ENCODE measurements at regions not wholly inside any gene's neighbourhood (a gene's known extent, or its start where the extent isn't known, plus 50 kb on each side); places are given as distances from the start of the nearest gene placed in this dataset.
A peak's percentile ranks its signal among the peaks of the same experiment; 100 is the strongest.

DNA sequence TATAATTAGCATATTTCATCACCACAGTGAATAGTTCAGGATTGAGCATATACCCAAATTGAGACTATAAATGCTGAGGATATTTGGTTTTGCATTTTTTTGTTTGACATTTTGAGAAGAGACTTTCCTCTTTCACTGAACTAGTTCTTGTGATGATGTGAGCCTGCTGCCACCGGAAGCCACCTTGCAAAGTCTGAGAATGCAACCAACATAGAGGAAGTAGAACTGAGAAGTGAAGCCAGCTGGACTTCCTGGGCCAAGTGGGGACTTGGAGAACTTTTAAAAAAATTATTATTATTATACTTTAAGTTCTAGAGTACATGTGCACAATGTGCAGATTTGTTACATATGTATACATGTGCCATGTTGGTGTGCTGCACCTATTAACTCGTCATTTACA lies 102.3 kb downstream of the RPE65 start:
- no peaks in the 10 kb centered on the region for H3K4me1 Mint-ChIP-seq
- no peak overlapping the region for H3K4me3 Mint-ChIP-seq
- DNase-seq (peak in 1 of 3 donors; percentile 8), ATAC-seq (ENCODE audit: low read depth in 2 of 2) (no peak)
- peaks cover 0 to 2% (median 0%) of the 10 kb centered on the region in 7 donors for H3K9me3 Mint-ChIP-seq
- Histone ChIP-seq H3K4me1 (ENCODE audit: control insufficient read depth, insufficient read depth, low read length, poor library complexity, severe bottlenecking) (no peaks in the 10 kb centered on the region), H3K27me3 (ENCODE audit: control insufficient read depth, insufficient read depth, low read length) (no peaks in the 10 kb centered on the region), H3K9me3 (ENCODE audit: control insufficient read depth in 2 of 2, low read length in 2 of 2) (no peaks in the 10 kb centered on the region), H3K36me3 (ENCODE audit: control insufficient read depth, insufficient read depth, low read length) (no peaks in the 10 kb centered on the region), H3K27ac (ENCODE audit: insufficient read depth, low read length, poor library complexity, severe bottlenecking) (no peak overlapping the region), H3K4me3 (ENCODE audit: low read depth, low read length) (no peak overlapping the region)
- H3K36me3 Mint-ChIP-seq = no peaks in the 10 kb centered on the region
- H3K27me3 Mint-ChIP-seq = no peaks in the 10 kb centered on the region
- no peak overlapping the region for H3K27ac Mint-ChIP-seq

DNA sequence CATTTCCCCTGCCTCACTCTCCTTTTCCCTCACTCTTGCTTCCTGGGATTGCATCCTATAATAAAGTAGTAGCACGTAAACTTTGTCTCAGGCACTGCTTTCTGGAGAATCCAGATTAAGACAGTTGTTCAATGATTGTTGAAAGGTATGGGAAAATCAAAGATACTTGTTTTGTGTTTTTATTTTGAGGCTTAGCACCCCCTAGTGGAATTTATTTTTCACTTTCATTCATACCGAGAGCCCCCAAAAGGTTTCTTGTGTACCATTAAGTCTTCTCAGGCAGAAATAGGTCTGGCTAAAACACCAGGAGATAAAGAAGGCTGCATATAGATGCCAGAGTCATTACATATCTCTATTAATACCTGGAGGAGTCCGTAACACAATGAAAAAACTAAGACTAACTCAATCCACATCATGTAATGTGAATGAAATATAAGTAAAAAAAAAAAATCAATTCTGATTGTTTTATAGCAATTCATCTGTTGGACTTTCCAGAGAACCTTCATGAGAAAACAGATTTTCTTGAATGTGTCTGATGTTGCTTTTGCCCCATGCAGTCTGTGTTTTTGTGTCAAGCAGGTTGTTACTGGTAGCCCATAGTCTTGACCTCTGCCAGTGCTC lies 103.5 kb downstream of the RPE65 start:
- Mint-ChIP-seq H3K27ac (no peak overlapping the region), H3K9me3 (peaks cover 0 to 2% (median 0%) of the 10 kb centered on the region in 7 donors), H3K4me3 (no peak overlapping the region), H3K27me3 (no peaks in the 10 kb centered on the region), H3K4me1 (no peaks in the 10 kb centered on the region), H3K36me3 (no peaks in the 10 kb centered on the region)
- H3K4me3 ChIP-seq (ENCODE audit: low read depth, low read length) = no peak overlapping the region
- DNase-seq (peak in 1 of 3 donors; percentile 5), ATAC-seq (ENCODE audit: low read depth in 2 of 2) (no peak)
- H3K4me1 ChIP-seq (ENCODE audit: control insufficient read depth, insufficient read depth, low read length, poor library complexity, severe bottlenecking) = no peaks in the 10 kb centered on the region
- H3K9me3 ChIP-seq (ENCODE audit: control insufficient read depth in 2 of 2, low read length in 2 of 2) = no peaks in the 10 kb centered on the region
- no peaks in the 10 kb centered on the region for H3K36me3 ChIP-seq (ENCODE audit: control insufficient read depth, insufficient read depth, low read length)
- no peaks in the 10 kb centered on the region for H3K27me3 ChIP-seq (ENCODE audit: control insufficient read depth, insufficient read depth, low read length)
- no peak overlapping the region for H3K27ac ChIP-seq (ENCODE audit: insufficient read depth, low read length, poor library complexity, severe bottlenecking)

DNA sequence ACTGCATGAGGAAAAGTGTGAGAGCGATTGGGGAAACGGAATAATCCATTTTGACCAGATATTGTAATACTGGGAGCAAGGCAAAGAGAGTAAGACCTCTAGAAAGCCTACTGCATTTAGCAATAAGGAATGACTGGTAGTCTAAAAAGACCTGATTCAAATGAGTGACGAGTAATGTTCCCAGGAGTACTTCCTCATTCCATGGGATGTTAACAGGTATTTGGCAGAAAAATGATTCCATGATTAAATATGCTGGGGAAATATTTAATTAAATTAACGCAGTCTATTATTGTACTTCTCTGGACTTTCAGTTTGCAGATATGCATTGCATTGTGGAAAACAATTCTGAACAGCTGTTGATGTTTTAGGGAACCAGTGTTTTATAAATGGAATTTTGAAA lies 105.5 kb downstream of the RPE65 start:
- DNase-seq (no peak), ATAC-seq (ENCODE audit: low read depth in 2 of 2) (no peak)
- H3K27ac Mint-ChIP-seq = no peak overlapping the region
- no peaks in the 10 kb centered on the region for H3K36me3 ChIP-seq (ENCODE audit: control insufficient read depth, insufficient read depth, low read length)
- peaks cover 0 to 3% (median 0%) of the 10 kb centered on the region in 7 donors for H3K9me3 Mint-ChIP-seq
- H3K27ac ChIP-seq (ENCODE audit: insufficient read depth, low read length, poor library complexity, severe bottlenecking) = no peak overlapping the region
- H3K9me3 ChIP-seq (ENCODE audit: control insufficient read depth in 2 of 2, low read length in 2 of 2) = no peaks in the 10 kb centered on the region
- H3K36me3 Mint-ChIP-seq = no peaks in the 10 kb centered on the region
- peaks cover 4% of the 10 kb centered on the region for H3K27me3 Mint-ChIP-seq
- H3K4me3 ChIP-seq (ENCODE audit: low read depth, low read length) = no peak overlapping the region
- no peaks in the 10 kb centered on the region for H3K27me3 ChIP-seq (ENCODE audit: control insufficient read depth, insufficient read depth, low read length)
- H3K4me3 Mint-ChIP-seq = no peak overlapping the region
- H3K4me1 ChIP-seq (ENCODE audit: control insufficient read depth, insufficient read depth, low read length, poor library complexity, severe bottlenecking) = no peaks in the 10 kb centered on the region
- H3K4me1 Mint-ChIP-seq = no peaks in the 10 kb centered on the region

DNA sequence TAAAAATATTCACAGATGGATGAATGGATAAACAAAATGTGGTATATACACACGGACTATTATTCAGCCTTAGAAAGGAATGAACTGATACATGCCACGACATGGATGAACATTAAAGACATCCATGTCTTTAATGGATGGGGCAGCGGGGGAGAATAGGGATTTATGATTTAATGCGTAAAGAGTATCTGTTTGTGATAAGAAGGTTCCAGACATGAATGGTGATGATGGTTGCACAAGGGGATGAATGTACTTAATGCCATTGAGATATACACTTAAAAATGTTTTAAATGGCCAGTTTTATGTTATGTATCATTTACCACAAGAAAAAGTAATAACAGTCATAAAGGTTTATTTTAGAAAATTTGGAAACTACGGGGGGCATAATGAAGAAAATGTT lies 108.6 kb upstream of the WLS start:
- Histone ChIP-seq H3K27ac (ENCODE audit: insufficient read depth, low read length, poor library complexity, severe bottlenecking) (no peak overlapping the region), H3K4me3 (ENCODE audit: low read depth, low read length) (no peak overlapping the region), H3K36me3 (ENCODE audit: control insufficient read depth, insufficient read depth, low read length) (no peaks in the 10 kb centered on the region), H3K9me3 (ENCODE audit: control insufficient read depth in 2 of 2, low read length in 2 of 2) (no peaks in the 10 kb centered on the region), H3K4me1 (ENCODE audit: control insufficient read depth, insufficient read depth, low read length, poor library complexity, severe bottlenecking) (no peaks in the 10 kb centered on the region), H3K27me3 (ENCODE audit: control insufficient read depth, insufficient read depth, low read length) (no peaks in the 10 kb centered on the region)
- DNase-seq = no peak
- Mint-ChIP-seq H3K36me3 (no peaks in the 10 kb centered on the region), H3K9me3 (peaks cover 0 to 3% (median 0%) of the 10 kb centered on the region in 7 donors), H3K4me1 (no peaks in the 10 kb centered on the region), H3K4me3 (no peak overlapping the region), H3K27ac (no peak overlapping the region), H3K27me3 (peaks cover 4% of the 10 kb centered on the region)
- ATAC-seq (ENCODE audit: low read depth in 2 of 2) = no peak

DNA sequence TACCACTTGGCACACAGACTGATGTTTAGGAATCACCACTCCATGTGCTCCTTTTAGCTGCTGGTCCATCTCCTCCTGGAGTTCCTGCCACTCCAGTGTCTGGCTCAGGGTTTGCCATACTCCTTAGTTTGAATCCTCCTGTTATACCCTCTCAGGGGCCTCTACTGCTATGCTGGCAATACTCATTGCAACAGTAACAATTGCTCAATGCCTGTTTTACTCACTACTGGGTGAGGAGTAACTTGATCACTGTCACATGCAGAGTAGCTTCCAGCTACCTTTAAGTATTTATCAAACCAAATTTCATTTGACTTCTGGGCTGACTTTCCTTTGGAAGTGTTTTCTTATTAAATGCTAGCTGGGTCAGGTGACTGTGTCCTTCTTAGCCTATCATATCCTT lies 107.2 kb upstream of the WLS start:
- Mint-ChIP-seq H3K9me3 (peaks cover 0 to 3% (median 0%) of the 10 kb centered on the region in 7 donors), H3K27ac (no peak overlapping the region), H3K4me1 (no peaks in the 10 kb centered on the region), H3K4me3 (no peak overlapping the region), H3K36me3 (no peaks in the 10 kb centered on the region), H3K27me3 (peaks cover 4% of the 10 kb centered on the region)
- no peaks in the 10 kb centered on the region for H3K9me3 ChIP-seq (ENCODE audit: control insufficient read depth in 2 of 2, low read length in 2 of 2)
- no peaks in the 10 kb centered on the region for H3K36me3 ChIP-seq (ENCODE audit: control insufficient read depth, insufficient read depth, low read length)
- no peaks in the 10 kb centered on the region for H3K27me3 ChIP-seq (ENCODE audit: control insufficient read depth, insufficient read depth, low read length)
- no peak overlapping the region for H3K4me3 ChIP-seq (ENCODE audit: low read depth, low read length)
- DNase-seq = no peak
- ATAC-seq (ENCODE audit: low read depth in 2 of 2) = no peak
- no peak overlapping the region for H3K27ac ChIP-seq (ENCODE audit: insufficient read depth, low read length, poor library complexity, severe bottlenecking)
- no peaks in the 10 kb centered on the region for H3K4me1 ChIP-seq (ENCODE audit: control insufficient read depth, insufficient read depth, low read length, poor library complexity, severe bottlenecking)

DNA sequence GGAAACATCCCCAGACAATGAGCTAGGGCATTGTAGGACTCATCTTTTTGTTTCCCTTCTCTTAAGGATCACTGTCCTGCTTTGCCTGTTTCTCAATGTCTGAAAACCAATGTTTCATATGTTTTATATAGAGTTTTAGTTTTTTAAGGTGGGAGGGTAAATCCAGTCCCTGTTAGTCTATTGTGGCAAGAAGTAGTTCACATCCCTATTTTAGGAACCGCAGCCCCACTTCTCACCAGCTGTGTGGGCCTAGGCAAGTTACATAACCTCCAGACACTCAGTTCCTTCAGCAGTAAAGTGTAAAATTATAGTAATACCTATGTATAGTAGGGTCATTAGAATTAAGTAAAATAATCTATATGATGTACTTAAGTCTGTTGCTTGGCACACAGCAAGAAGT lies 105.8 kb upstream of the WLS start:
- Mint-ChIP-seq H3K4me1 (no peaks in the 10 kb centered on the region), H3K36me3 (no peaks in the 10 kb centered on the region), H3K9me3 (peaks cover 0 to 3% (median 0%) of the 10 kb centered on the region in 7 donors), H3K27me3 (peaks cover 4% of the 10 kb centered on the region), H3K27ac (no peak overlapping the region), H3K4me3 (no peak overlapping the region)
- Histone ChIP-seq H3K36me3 (ENCODE audit: control insufficient read depth, insufficient read depth, low read length) (no peaks in the 10 kb centered on the region), H3K4me1 (ENCODE audit: control insufficient read depth, insufficient read depth, low read length, poor library complexity, severe bottlenecking) (no peaks in the 10 kb centered on the region), H3K9me3 (ENCODE audit: control insufficient read depth in 2 of 2, low read length in 2 of 2) (no peaks in the 10 kb centered on the region), H3K27ac (ENCODE audit: insufficient read depth, low read length, poor library complexity, severe bottlenecking) (no peak overlapping the region), H3K4me3 (ENCODE audit: low read depth, low read length) (no peak overlapping the region), H3K27me3 (ENCODE audit: control insufficient read depth, insufficient read depth, low read length) (no peaks in the 10 kb centered on the region)
- DNase-seq (no peak), ATAC-seq (ENCODE audit: low read depth in 2 of 2) (no peak)

DNA sequence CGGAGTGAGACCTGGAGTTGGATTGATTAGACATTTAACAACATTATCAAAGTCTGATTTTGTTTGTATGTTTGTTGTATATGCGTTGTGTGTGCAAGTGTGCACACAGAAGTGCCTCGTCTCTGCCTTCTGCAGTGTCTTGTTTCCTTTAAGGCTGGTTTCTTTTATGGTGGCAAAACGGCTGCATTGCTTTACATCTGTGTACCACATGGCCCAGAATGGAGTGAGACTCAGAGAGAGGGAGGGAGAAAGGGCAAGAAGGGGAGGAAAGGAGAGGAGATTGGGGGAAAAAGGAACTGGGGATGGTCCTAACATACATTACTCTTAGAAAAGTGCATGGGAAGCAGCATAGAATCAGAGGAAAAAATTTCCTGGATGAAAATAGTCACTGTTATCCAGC lies 99.7 kb upstream of the WLS start:
- H3K27ac ChIP-seq (ENCODE audit: insufficient read depth, low read length, poor library complexity, severe bottlenecking) = no peak overlapping the region
- Mint-ChIP-seq H3K27ac (no peak overlapping the region), H3K9me3 (peaks cover 0 to 7% (median 0%) of the 10 kb centered on the region in 7 donors), H3K4me1 (no peaks in the 10 kb centered on the region), H3K36me3 (no peaks in the 10 kb centered on the region), H3K27me3 (no peaks in the 10 kb centered on the region), H3K4me3 (no peak overlapping the region)
- H3K36me3 ChIP-seq (ENCODE audit: control insufficient read depth, insufficient read depth, low read length) = no peaks in the 10 kb centered on the region
- no peak for ATAC-seq (ENCODE audit: low read depth in 2 of 2)
- DNase-seq = no peak
- no peaks in the 10 kb centered on the region for H3K4me1 ChIP-seq (ENCODE audit: control insufficient read depth, insufficient read depth, low read length, poor library complexity, severe bottlenecking)
- H3K9me3 ChIP-seq (ENCODE audit: control insufficient read depth in 2 of 2, low read length in 2 of 2) = no peaks in the 10 kb centered on the region
- no peaks in the 10 kb centered on the region for H3K27me3 ChIP-seq (ENCODE audit: control insufficient read depth, insufficient read depth, low read length)
- H3K4me3 ChIP-seq (ENCODE audit: low read depth, low read length) = no peak overlapping the region

DNA sequence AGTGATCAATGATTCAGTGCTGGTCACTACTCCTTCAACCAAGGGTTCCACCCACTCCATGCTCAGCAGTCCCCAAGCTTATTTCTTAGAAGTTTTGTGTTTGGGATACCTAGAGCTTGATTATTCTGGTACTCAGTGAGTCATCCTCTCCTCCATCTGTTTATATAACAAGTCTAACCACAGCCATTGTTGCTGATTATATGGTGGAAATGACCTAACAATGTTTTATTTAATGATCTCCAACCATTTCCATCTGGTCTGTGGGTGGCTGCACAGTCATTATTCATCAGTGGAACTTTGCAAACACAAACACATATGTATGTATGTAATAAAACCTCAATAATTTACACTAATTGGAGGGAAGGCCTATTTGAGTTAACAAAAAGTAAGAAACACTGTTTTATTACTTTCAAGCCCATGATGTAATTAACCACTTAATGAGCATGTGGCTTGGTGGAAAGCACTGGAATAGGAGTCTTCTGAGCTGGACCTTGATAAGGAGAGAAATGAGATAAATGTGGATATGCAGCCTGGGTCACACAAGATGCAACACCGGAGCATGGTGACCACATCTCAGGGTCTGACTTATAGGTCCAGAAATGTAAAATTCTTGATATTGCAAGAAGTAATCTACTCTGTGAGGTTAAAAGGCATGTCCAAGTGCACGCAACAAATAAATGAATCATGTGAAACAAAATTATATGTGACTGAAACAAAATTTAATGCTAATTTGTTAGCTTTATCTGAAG lies 99.0 kb upstream of the WLS start:
- Mint-ChIP-seq H3K36me3 (no peaks in the 10 kb centered on the region), H3K27ac (no peak overlapping the region)

More for the DNA sequence above, 99.0 kb upstream of the WLS start:
- Histone ChIP-seq H3K4me3 (ENCODE audit: low read depth, low read length) (no peak overlapping the region), H3K27me3 (ENCODE audit: control insufficient read depth, insufficient read depth, low read length) (no peaks in the 10 kb centered on the region), H3K27ac (ENCODE audit: insufficient read depth, low read length, poor library complexity, severe bottlenecking) (no peak overlapping the region), H3K9me3 (ENCODE audit: control insufficient read depth in 2 of 2, low read length in 2 of 2) (no peaks in the 10 kb centered on the region), H3K4me1 (ENCODE audit: control insufficient read depth, insufficient read depth, low read length, poor library complexity, severe bottlenecking) (no peaks in the 10 kb centered on the region), H3K36me3 (ENCODE audit: control insufficient read depth, insufficient read depth, low read length) (no peaks in the 10 kb centered on the region)
- H3K9me3 Mint-ChIP-seq = peaks cover 0 to 7% (median 0%) of the 10 kb centered on the region in 7 donors
- DNase-seq = no peak
- H3K4me3 Mint-ChIP-seq = no peak overlapping the region
- no peak for ATAC-seq (ENCODE audit: low read depth in 2 of 2)
- H3K4me1 Mint-ChIP-seq = no peaks in the 10 kb centered on the region
- no peaks in the 10 kb centered on the region for H3K27me3 Mint-ChIP-seq
